ENCODE measurements at regions not wholly inside any gene's neighbourhood (a gene's known extent, or its start where the extent isn't known, plus 50 kb on each side); places are given as distances from the start of the nearest gene placed in this dataset.
"Not testable (repeated sequence)": the region's sequence is repeated elsewhere in the genome, so short reads cannot be mapped to it uniquely, and the experiment has no call there.

- H3K4me3 ChIP-seq (ENCODE audit: low read length); H3K4me1 ChIP-seq (ENCODE audit: control insufficient read depth, low read depth, low read length); H3K36me3 ChIP-seq (ENCODE audit: control insufficient read depth, insufficient read depth, low read length); H3K27me3 ChIP-seq (ENCODE audit: insufficient read depth, low read length, poor library complexity); H3K18ac ChIP-seq (ENCODE audit: low read length); H3K9ac ChIP-seq (ENCODE audit: low read length); H2AK5ac ChIP-seq (ENCODE audit: low read length); H2BK5ac ChIP-seq (ENCODE audit: low read length); H3K4me2 ChIP-seq (ENCODE audit: low read length); H2BK120ac ChIP-seq (ENCODE audit: low read depth, low read length); H4K8ac ChIP-seq (ENCODE audit: low read depth, low read length); H3K79me2 ChIP-seq (ENCODE audit: control insufficient read depth, insufficient read depth, low read length); H4K5ac ChIP-seq (ENCODE audit: low read length); H3K23ac ChIP-seq (ENCODE audit: low read length); DNase-seq; H3K79me1 ChIP-seq (ENCODE audit: low read length); H3K56ac ChIP-seq (ENCODE audit: low read length); H2BK15ac ChIP-seq (replicated peaks; ENCODE audit: low read depth); H3K27ac ChIP-seq (ENCODE audit: low read depth, low read length); H3K4ac ChIP-seq (ENCODE audit: low read depth, low read length): not testable (repeated sequence)
- no CpG with 5 or more reads among the region's 29 CpGs for WGBS (ENCODE audit: extremely low coverage, insufficient coverage, low lambda C conversion rate)
These were observed 101.7 kb upstream of the OR4C13 start for GRCh38 chr11:49850541-49850940.

DNA sequence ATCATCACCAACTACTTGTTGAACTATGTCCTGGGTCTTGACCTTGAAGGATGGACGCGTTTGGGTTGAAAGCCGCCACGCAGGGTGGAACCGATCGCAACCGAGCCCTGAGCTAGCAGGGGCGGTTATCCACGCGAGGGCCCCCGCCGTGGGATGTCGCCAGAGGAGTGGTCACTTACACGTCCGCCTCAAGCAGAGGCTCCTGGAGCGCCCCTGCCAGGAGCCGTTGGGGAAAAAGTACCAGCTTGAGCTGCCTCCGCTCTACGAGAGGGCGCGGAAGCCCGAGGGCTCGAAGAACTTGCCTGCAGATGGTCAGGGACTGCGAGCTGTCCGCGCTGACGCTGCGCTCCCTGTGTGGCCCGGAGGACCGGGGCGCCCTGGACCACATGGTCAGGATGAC is 100.7 kb upstream of the OR4C13 start:
- H3K27ac ChIP-seq (ENCODE audit: low read depth, low read length), result no peak overlapping the region
- H3K36me3 ChIP-seq (ENCODE audit: control insufficient read depth, insufficient read depth, low read length), result no peaks in the 10 kb centered on the region
- no peak overlapping the region for H2AK5ac ChIP-seq (ENCODE audit: low read length)
- no peak overlapping the region for H3K18ac ChIP-seq (ENCODE audit: low read length)
- H3K27me3 ChIP-seq (ENCODE audit: insufficient read depth, low read length, poor library complexity), result no peaks in the 10 kb centered on the region
- H3K4me1 ChIP-seq (ENCODE audit: control insufficient read depth, low read depth, low read length), result no peaks in the 10 kb centered on the region
- no CpG with 5 or more reads among the region's 31 CpGs for WGBS (ENCODE audit: extremely low coverage, insufficient coverage, low lambda C conversion rate)
- H3K9ac ChIP-seq (ENCODE audit: low read length), result no peak overlapping the region
- H3K4ac ChIP-seq (ENCODE audit: low read depth, low read length), result no peak overlapping the region
- H3K4me2 ChIP-seq (ENCODE audit: low read length), result no peak overlapping the region
- no peak overlapping the region for H4K5ac ChIP-seq (ENCODE audit: low read length)
- no peaks in the 10 kb centered on the region for H3K79me2 ChIP-seq (ENCODE audit: control insufficient read depth, insufficient read depth, low read length)
- H3K56ac ChIP-seq (ENCODE audit: low read length), result no peak overlapping the region
- H3K4me3 ChIP-seq (ENCODE audit: low read length), result no peak overlapping the region
- no peak overlapping the region for H3K23ac ChIP-seq (ENCODE audit: low read length)
- H4K8ac ChIP-seq (ENCODE audit: low read depth, low read length), result no peak overlapping the region
- no peak overlapping the region for H2BK15ac ChIP-seq (replicated peaks; ENCODE audit: low read depth)
- no peak overlapping the region for H2BK120ac ChIP-seq (ENCODE audit: low read depth, low read length)
- H3K79me1 ChIP-seq (ENCODE audit: low read length), result no peaks in the 10 kb centered on the region
- DNase-seq, result no peak
- H2BK5ac ChIP-seq (ENCODE audit: low read length), result no peak overlapping the region

DNA sequence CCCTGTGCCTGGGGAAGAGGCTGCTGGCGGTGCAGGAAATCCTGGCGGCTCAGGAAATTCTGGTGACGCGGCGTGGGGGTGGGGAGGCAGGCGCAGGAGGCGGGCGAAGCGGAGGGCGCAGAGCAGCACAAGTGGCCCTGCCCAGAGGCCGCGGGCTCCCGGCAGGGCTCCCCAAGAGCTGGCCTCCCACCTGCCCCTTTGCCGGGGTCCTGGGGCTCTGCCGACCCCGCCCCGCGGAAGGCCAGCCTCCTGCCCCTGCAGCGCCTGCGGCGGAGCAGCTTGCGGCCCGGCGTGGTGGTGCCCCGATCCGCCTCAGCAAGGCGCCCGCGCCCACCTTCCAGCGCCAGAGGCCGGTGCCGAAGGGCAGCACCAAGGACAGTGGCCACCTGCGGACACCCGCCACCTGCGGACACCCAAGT is 100.2 kb upstream of the OR4C13 start:
- no CpG with 5 or more reads among the region's 35 CpGs for WGBS (ENCODE audit: extremely low coverage, insufficient coverage, low lambda C conversion rate)
- H4K5ac ChIP-seq (ENCODE audit: low read length), result no peak overlapping the region
- H3K4me2 ChIP-seq (ENCODE audit: low read length), result no peak overlapping the region

GRCh38 chr11:49888875-49889274 is 63.3 kb upstream of the OR4C13 start:
- H4K5ac ChIP-seq (ENCODE audit: low read length); H3K4me2 ChIP-seq (ENCODE audit: low read length); H3K9ac ChIP-seq (ENCODE audit: low read length); H3K27ac ChIP-seq (ENCODE audit: low read depth, low read length); H3K4me1 ChIP-seq (ENCODE audit: control insufficient read depth, low read depth, low read length); H2BK5ac ChIP-seq (ENCODE audit: low read length); H3K23ac ChIP-seq (ENCODE audit: low read length); H2AK5ac ChIP-seq (ENCODE audit: low read length); H3K79me1 ChIP-seq (ENCODE audit: low read length); H3K56ac ChIP-seq (ENCODE audit: low read length); H3K4me3 ChIP-seq (ENCODE audit: low read length); H3K4ac ChIP-seq (ENCODE audit: low read depth, low read length); H3K18ac ChIP-seq (ENCODE audit: low read length); H4K8ac ChIP-seq (ENCODE audit: low read depth, low read length); H2BK15ac ChIP-seq (replicated peaks; ENCODE audit: low read depth); H2BK120ac ChIP-seq (ENCODE audit: low read depth, low read length); H3K36me3 ChIP-seq (ENCODE audit: control insufficient read depth, insufficient read depth, low read length); DNase-seq; H3K27me3 ChIP-seq (ENCODE audit: insufficient read depth, low read length, poor library complexity); H3K79me2 ChIP-seq (ENCODE audit: control insufficient read depth, insufficient read depth, low read length): not testable (repeated sequence)
- no CpG with 5 or more reads among the region's 6 CpGs for WGBS (ENCODE audit: extremely low coverage, insufficient coverage, low lambda C conversion rate)

More for the DNA sequence above, 100.2 kb upstream of the OR4C13 start:
- DNase-seq, result no peak
- Histone ChIP-seq H3K56ac (ENCODE audit: low read length) (no peak overlapping the region), H2BK5ac (ENCODE audit: low read length) (no peak overlapping the region), H2BK15ac (replicated peaks; ENCODE audit: low read depth) (no peak overlapping the region), H3K27ac (ENCODE audit: low read depth, low read length) (no peak overlapping the region), H2BK120ac (ENCODE audit: low read depth, low read length) (no peak overlapping the region), H3K36me3 (ENCODE audit: control insufficient read depth, insufficient read depth, low read length) (no peaks in the 10 kb centered on the region), H3K23ac (ENCODE audit: low read length) (no peak overlapping the region), H3K4ac (ENCODE audit: low read depth, low read length) (no peak overlapping the region), H3K79me1 (ENCODE audit: low read length) (no peaks in the 10 kb centered on the region), H3K79me2 (ENCODE audit: control insufficient read depth, insufficient read depth, low read length) (no peaks in the 10 kb centered on the region), H2AK5ac (ENCODE audit: low read length) (no peak overlapping the region), H3K9ac (ENCODE audit: low read length) (no peak overlapping the region), H4K8ac (ENCODE audit: low read depth, low read length) (no peak overlapping the region), H3K4me3 (ENCODE audit: low read length) (no peak overlapping the region), H3K27me3 (ENCODE audit: insufficient read depth, low read length, poor library complexity) (no peaks in the 10 kb centered on the region), H3K18ac (ENCODE audit: low read length) (no peak overlapping the region), H3K4me1 (ENCODE audit: control insufficient read depth, low read depth, low read length) (no peaks in the 10 kb centered on the region)

DNA sequence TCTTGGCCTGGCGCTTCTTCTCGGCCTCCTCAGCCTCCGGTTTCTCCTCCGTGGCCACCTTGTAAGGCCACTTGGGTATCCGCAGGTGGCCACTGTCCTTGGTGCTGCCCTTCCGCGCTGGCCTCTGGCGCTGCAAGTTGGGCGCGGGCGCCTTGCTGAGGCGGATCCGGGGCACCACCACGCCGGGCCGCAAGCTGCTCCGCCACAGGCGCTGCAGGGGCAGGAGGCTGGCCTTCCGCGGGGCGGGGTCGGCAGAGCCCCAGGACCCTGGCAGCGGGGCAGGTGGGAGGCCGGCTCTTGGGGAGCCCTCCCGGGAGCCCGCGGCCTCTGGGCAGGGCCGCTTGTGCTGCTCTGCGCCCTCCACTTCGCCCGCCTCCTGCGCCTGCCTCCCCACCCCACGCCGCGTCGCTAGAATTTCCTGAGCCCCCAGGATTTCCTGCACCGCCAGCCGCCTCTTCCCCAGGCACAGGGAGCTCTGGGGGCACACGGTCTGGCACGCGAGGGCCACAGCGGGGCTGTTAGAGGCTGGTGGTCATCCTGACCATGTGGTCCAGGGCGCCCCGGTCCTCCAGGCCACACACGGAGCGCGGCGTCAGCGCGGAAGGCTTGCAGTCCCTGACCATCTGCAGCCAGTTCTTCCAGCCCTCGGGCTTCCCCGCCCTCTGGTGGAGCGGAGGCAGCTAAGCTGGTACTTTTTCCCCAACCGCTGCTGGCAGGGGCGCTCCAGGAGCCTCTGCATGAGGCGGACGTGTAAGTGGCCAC is 60.1 kb upstream of the OR4C13 start:
- H2BK120ac ChIP-seq (ENCODE audit: low read depth, low read length); H3K56ac ChIP-seq (ENCODE audit: low read length); H3K4me1 ChIP-seq (ENCODE audit: control insufficient read depth, low read depth, low read length); H4K8ac ChIP-seq (ENCODE audit: low read depth, low read length); H3K18ac ChIP-seq (ENCODE audit: low read length); H3K4ac ChIP-seq (ENCODE audit: low read depth, low read length); H3K4me2 ChIP-seq (ENCODE audit: low read length); H3K27ac ChIP-seq (ENCODE audit: low read depth, low read length); H3K4me3 ChIP-seq (ENCODE audit: low read length); H2AK5ac ChIP-seq (ENCODE audit: low read length); H3K79me1 ChIP-seq (ENCODE audit: low read length); H3K36me3 ChIP-seq (ENCODE audit: control insufficient read depth, insufficient read depth, low read length); H2BK15ac ChIP-seq (replicated peaks; ENCODE audit: low read depth); H3K27me3 ChIP-seq (ENCODE audit: insufficient read depth, low read length, poor library complexity); DNase-seq; H3K9ac ChIP-seq (ENCODE audit: low read length); H2BK5ac ChIP-seq (ENCODE audit: low read length); H3K23ac ChIP-seq (ENCODE audit: low read length); H3K79me2 ChIP-seq (ENCODE audit: control insufficient read depth, insufficient read depth, low read length); H4K5ac ChIP-seq (ENCODE audit: low read length): not testable (repeated sequence)
- WGBS (ENCODE audit: extremely low coverage, insufficient coverage, low lambda C conversion rate), result no CpG with 5 or more reads among the region's 57 CpGs

- H3K36me3 ChIP-seq (ENCODE audit: control insufficient read depth, insufficient read depth, low read length); H3K23ac ChIP-seq (ENCODE audit: low read length); H2BK120ac ChIP-seq (ENCODE audit: low read depth, low read length); H3K4me3 ChIP-seq (ENCODE audit: low read length); H3K18ac ChIP-seq (ENCODE audit: low read length); H3K4ac ChIP-seq (ENCODE audit: low read depth, low read length); H3K56ac ChIP-seq (ENCODE audit: low read length); H4K8ac ChIP-seq (ENCODE audit: low read depth, low read length); H4K5ac ChIP-seq (ENCODE audit: low read length); DNase-seq; H3K79me1 ChIP-seq (ENCODE audit: low read length); H3K79me2 ChIP-seq (ENCODE audit: control insufficient read depth, insufficient read depth, low read length); H3K9ac ChIP-seq (ENCODE audit: low read length); H2BK15ac ChIP-seq (replicated peaks; ENCODE audit: low read depth); H3K27me3 ChIP-seq (ENCODE audit: insufficient read depth, low read length, poor library complexity); H3K27ac ChIP-seq (ENCODE audit: low read depth, low read length); H2BK5ac ChIP-seq (ENCODE audit: low read length); H3K4me2 ChIP-seq (ENCODE audit: low read length); H2AK5ac ChIP-seq (ENCODE audit: low read length); H3K4me1 ChIP-seq (ENCODE audit: control insufficient read depth, low read depth, low read length): not testable (repeated sequence)
- WGBS (ENCODE audit: extremely low coverage, insufficient coverage, low lambda C conversion rate), result no CpG with 5 or more reads among the region's 29 CpGs
These were observed 58.7 kb upstream of the OR4C13 start for GRCh38 chr11:49893442-49893841.

Measured in mesendoderm (in vitro differentiated cells).